K562 (cell line): ENCODE measurements at regions not wholly inside any gene's neighbourhood (a gene's known extent, or its start where the extent isn't known, plus 50 kb on each side); places are given as distances from the start of the nearest gene placed in this dataset.
A peak's percentile ranks its signal among the peaks of the same experiment; 100 is the strongest.

Source experiments
- ATAC-seq: fragments of 200-7000 bp; cut with Tn5 transposase; 3 replicates; pipeline ENCODE4 v1.9.1; 2020; ENCODE audit warnings: moderate library complexity
- BruUV-seq: library from RNA; stranded (reverse); fragments of 400-500 nt; replicated peaks from 2 replicates; lab custom pipeline; 2021; lab: Mats Ljungman, UMichigan
- CTCF ChIA-PET: fragments of 300-600 bp; formaldehyde crosslinking; extraction: SDS; loops from one replicate; lab custom pipeline; 2021; ENCODE audit warnings: low intra/inter-chr PET ratio; lab: Yijun Ruan, JAX
- POLR2A ChIA-PET: fragments of 300-600, 350-650 bp; sonication (Branson Sonifier 250); formaldehyde crosslinking; extraction: SDS; loops from one replicate; lab custom pipeline; 2021; ENCODE audit warnings: antibody characterized with exemption, inconsistent platforms; lab: Yijun Ruan, JAX
- DNase-seq, 4 experiments: peaks; one replicate each; pipeline versions ENCODE4 v3.0.0 to v3.0.0-alpha.2; 2011 to 2018; ENCODE audit warnings: low spot score in 3 of 4, mixed read lengths in 3 of 4; ENCODE audit errors: extremely low read depth in 1 of 4
- FAIRE-seq: peaks from 2 replicates; lab custom pipeline; 2011; peaks lifted over from hg19 to GRCh38; lab: Jason Lieb, UNC
- H2AFZ ChIP-seq: 2 replicates; pipeline ENCODE4 v1.6.0; 2011; ENCODE audit warnings: low read depth, low read length, control low read depth, inconsistent platforms
- H3K27ac ChIP-seq: fragments of 200-600 bp; 3 replicates; pipeline ENCODE4 v1.8.0; 2011; ENCODE audit warnings: low read depth, mild to moderate bottlenecking, control low read depth, inconsistent platforms, low read length, moderate library complexity, mixed read lengths; ENCODE audit errors: extremely low read depth
- H3K27me3 ChIP-seq, 2 experiments: fragments of 300-600 bp in 1 of 2; 2 replicates in 1 of 2; 3 replicates in 1 of 2; pipeline versions ENCODE4 v1.6.0 to v1.8.0; 2011; ENCODE audit warnings: inconsistent platforms in 2 of 2, low read length in 2 of 2, mild to moderate bottlenecking in 1 of 2, mixed read lengths in 1 of 2, moderate library complexity in 1 of 2; ENCODE audit not compliant: control insufficient read depth in 2 of 2, insufficient read depth in 2 of 2
- H3K36me3 ChIP-seq: fragments of 300-600 bp; 3 replicates; pipeline ENCODE4 v1.8.0; 2011; ENCODE audit warnings: mild to moderate bottlenecking, low read length, inconsistent platforms; ENCODE audit not compliant: control insufficient read depth, insufficient read depth
- H3K4me1 ChIP-seq, 2 experiments: fragments of 200-600 bp in 1 of 2; replicated peaks in 1 of 2; 2 replicates in 1 of 2; 3 replicates in 1 of 2; pipeline versions ENCODE4 v1.5.1 to v1.8.0; 2011; ENCODE audit warnings: inconsistent platforms in 2 of 2, low read length in 2 of 2, mild to moderate bottlenecking in 1 of 2, mixed read lengths in 1 of 2, moderate library complexity in 1 of 2; ENCODE audit not compliant: control insufficient read depth in 2 of 2, insufficient read depth in 2 of 2
- H3K4me2 ChIP-seq: 2 replicates; pipeline ENCODE4 v1.6.1; 2011; ENCODE audit warnings: low read length, control low read depth, inconsistent platforms, mixed read lengths; ENCODE audit not compliant: insufficient read depth
- H3K4me3 ChIP-seq: fragments of 200-600 bp; sonication (generic), shearing (Covaris generic); 2 replicates; pipeline ENCODE4 v1.5.1; 2016; ENCODE audit warnings: control low read depth, inconsistent platforms
- H3K79me2 ChIP-seq: fragments of 200-600 bp; 3 replicates; pipeline ENCODE4 v1.8.0; 2011; ENCODE audit warnings: low read length, inconsistent platforms; ENCODE audit not compliant: control insufficient read depth, insufficient read depth
- H3K9ac ChIP-seq, 2 experiments: 2 replicates each; pipeline versions ENCODE4 v1.6.0 to v1.6.1; 2011; ENCODE audit warnings: low read depth in 2 of 2, low read length in 2 of 2, control low read depth in 1 of 2, inconsistent platforms in 1 of 2, mild to moderate bottlenecking in 1 of 2, mixed read lengths in 1 of 2; ENCODE audit not compliant: insufficient read depth in 1 of 2
- H3K9me1 ChIP-seq: one replicate; pipeline ENCODE4 v1.6.0; 2011; ENCODE audit warnings: inconsistent platforms, mild to moderate bottlenecking, low read length, moderate library complexity; ENCODE audit not compliant: control insufficient read depth, insufficient read depth
- H3K9me3 ChIP-seq: replicated peaks from 2 replicates; pipeline ENCODE4 v1.5.1; 2011; ENCODE audit warnings: low read depth, low read length, inconsistent platforms; ENCODE audit not compliant: control insufficient read depth, insufficient read depth
- H4K20me1 ChIP-seq: replicated peaks from 2 replicates; pipeline ENCODE4 v1.6.1; 2011; ENCODE audit warnings: low read length, inconsistent platforms, mixed read lengths; ENCODE audit not compliant: control insufficient read depth, insufficient read depth
- AFF1 ChIP-seq, 2 experiments: fragments of 450-650 bp; IDR thresholded peaks; 2 replicates each; pipeline ENCODE4 v1.6.1; 2018; ENCODE audit warnings: mild to moderate bottlenecking in 2 of 2, low read depth in 1 of 2; ENCODE audit not compliant: partially characterized antibody in 2 of 2
- EWSR1 ChIP-seq: fragments of 450-650 bp; IDR thresholded peaks from 2 replicates; pipeline ENCODE4 v1.6.1; 2018; ENCODE audit warnings: borderline replicate concordance, mild to moderate bottlenecking, low read depth, moderate library complexity; ENCODE audit not compliant: partially characterized antibody
- ILF3 ChIP-seq: fragments of 450-650 bp; IDR thresholded peaks from 2 replicates; pipeline ENCODE4 v1.6.1; 2018; ENCODE audit warnings: antibody characterized with exemption, mild to moderate bottlenecking, moderate library complexity, borderline replicate concordance
- MAFG ChIP-seq: fragments of 450-650 bp; conservative IDR thresholded peaks from 2 replicates; pipeline ENCODE4 v1.6.1; 2016; ENCODE audit warnings: missing genetic modification characterization, missing compliant biosample characterization
- NFE2L1 ChIP-seq: fragments of 450-650 bp; IDR thresholded peaks from 2 replicates; pipeline ENCODE4 v1.6.1; 2016; ENCODE audit warnings: missing genetic modification characterization, low read depth, mild to moderate bottlenecking, missing compliant biosample characterization, moderate library complexity, borderline replicate concordance
- NUFIP1 ChIP-seq: fragments of 450-650 bp; IDR thresholded peaks from 2 replicates; pipeline ENCODE4 v1.6.1; 2018; ENCODE audit not compliant: partially characterized antibody
- SMAD3 ChIP-seq: fragments of 450-650 bp; formaldehyde crosslinking; conservative IDR thresholded peaks from 2 replicates; pipeline ENCODE4 v1.4.0; 2020; ENCODE audit warnings: mild to moderate bottlenecking
- XRCC4 ChIP-seq: IDR thresholded peaks from one replicate; pipeline ENCODE4 v1.6.1; 2011; ENCODE audit not compliant: insufficient read depth, insufficient read length; ENCODE audit errors: extremely low read depth
- ZSCAN32 ChIP-seq: fragments of 450-650 bp; formaldehyde crosslinking; IDR thresholded peaks from 2 replicates; pipeline ENCODE4 v1.4.0; 2020; ENCODE audit warnings: mild to moderate bottlenecking, moderate library complexity
- WGBS: fragments of 100-300 bp; shearing (Covaris generic); methylation state at CpG from one replicate; pipeline ENCODE4 v1.1.6; 2016; ENCODE audit warnings: low coverage, mixed read lengths; ENCODE audit not compliant: insufficient coverage; ENCODE audit errors: missing lambda C conversion rate; 5-methylcytosine and 5-hydroxymethylcytosine counted together
- in situ Hi-C: fragments of 300-500 bp; cut with MboI; formaldehyde crosslinking; loops from 4 replicates; pipeline ENCODE4 v1.15.0; 2018; ENCODE audit warnings: inconsistent platforms, mixed read lengths
- intact Hi-C: fragments of 100-400 bp; cut with micrococcal nuclease; formaldehyde crosslinking; loops from 2 replicates; pipeline ENCODE4 v1.14.2; 2022

- H3K9ac ChIP-seq: no peak overlapping the region
- WGBS: 0% methylated on average over 3 of the region's 3 CpGs
- peak; percentile 86 for TF ChIP-seq MAFG (tag)
- no peak for TF ChIP-seq EWSR1
- no peak for TF ChIP-seq ZSCAN32
- TF ChIP-seq AFF1 (IDR thresholded peaks at IDR 0.05; ENCODE audit: low read depth in 1 of 2, partially characterized antibody in 2 of 2): no peak
- peak; percentile 57; the same call in 1 of the 2 replicates for TF ChIP-seq NFE2L1
- TF ChIP-seq NUFIP1: no peak
- no peak for TF ChIP-seq ILF3
- TF ChIP-seq SMAD3 (CRISPR knock-in tag): no peak
- TF ChIP-seq XRCC4: no peak
- intact Hi-C loops: no loop called here
- ChIA-PET POLR2A (no interaction called here), CTCF (no interaction called here)
- no peaks in the 10 kb centered on the region for H3K9me1 ChIP-seq
- H3K4me2 ChIP-seq: no peak overlapping the region
- H3K27me3 ChIP-seq: no peaks in the 10 kb centered on the region
- FAIRE-seq (no peak), ATAC-seq (no peak), DNase-seq (no peak)
- H4K20me1 ChIP-seq: no peaks in the 10 kb centered on the region
- no peak overlapping the region for H3K27ac ChIP-seq
- H2AFZ ChIP-seq: no peak overlapping the region
- 0 out of 2 replicates have a peak, but pooled peaks cover 2% of the 10 kb centered on the region for H3K9me3 ChIP-seq
- no peaks in the 10 kb centered on the region for H3K79me2 ChIP-seq
- no peak overlapping the region for H3K4me3 ChIP-seq
- in situ Hi-C loops: no loop called here
- no peaks in the 10 kb centered on the region for H3K36me3 ChIP-seq
- no peaks in the 10 kb centered on the region for H3K4me1 ChIP-seq
- no TSS peak for BruUV-seq
These were observed 288.3 kb upstream of the CDH18 start for GRCh38 chr5:20276061-20276958.
